Heart left ventricle (tissue), 16 donors: ENCODE measurements at regions not wholly inside any gene's neighbourhood (a gene's known extent, or its start where the extent isn't known, plus 50 kb on each side); places are given as distances from the start of the nearest gene placed in this dataset.
"Not testable (repeated sequence)": the region's sequence is repeated elsewhere in the genome, so short reads cannot be mapped to it uniquely, and the experiment has no call there.

Experiments used
- ATAC-seq, 4 donors: fragments of 200-7000 bp; cut with Tn5 transposase; one replicate each; pipeline ENCODE4 v1.9.1; 2020 to 2022; ENCODE audit warnings: moderate library complexity in 4 of 4, mild to moderate bottlenecking in 3 of 4, moderate number of reproducible peaks in 1 of 4
- DNase-seq, 5 donors: peaks; one replicate each; pipeline ENCODE4 v3.0.0-alpha.2; 2020
- H3K27ac ChIP-seq, 12 donors: fragments of 200-600 bp; sonication (generic) in 4 of 12; one replicate each; pipeline versions ENCODE4 v1.5.0 to v1.8.0; 2016 to 2022; ENCODE audit warnings: mild to moderate bottlenecking in 2 of 12
- H3K27me3 ChIP-seq, 9 donors: fragments of 200-600 bp; sonication (generic) in 2 of 9; one replicate each; pipeline versions ENCODE4 v1.5.1 to v1.8.0; 2016 to 2022; ENCODE audit warnings: mild to moderate bottlenecking in 3 of 9
- H3K36me3 ChIP-seq, 9 donors: fragments of 200-600 bp; sonication (generic) in 2 of 9; one replicate each; pipeline versions ENCODE4 v1.5.0 to v1.8.0; 2018 to 2022; ENCODE audit warnings: mild to moderate bottlenecking in 2 of 9
- H3K4me1 ChIP-seq, 12 donors: fragments of 200-600 bp; sonication (generic) in 4 of 12; one replicate each; pipeline versions ENCODE4 v1.5.0 to v1.8.0; 2016 to 2022; ENCODE audit warnings: mild to moderate bottlenecking in 3 of 12
- H3K4me3 ChIP-seq, 12 donors: fragments of 200-600 bp; sonication (generic) in 4 of 12; one replicate each; pipeline versions ENCODE4 v1.5.0 to v1.8.0; 2017 to 2022; ENCODE audit warnings: mild to moderate bottlenecking in 9 of 12, moderate library complexity in 4 of 12
- H3K9me3 ChIP-seq, 12 donors: fragments of 200-600 bp; sonication (generic) in 4 of 12; one replicate each; pipeline versions ENCODE4 v1.5.0 to v1.8.0; 2016 to 2022; ENCODE audit warnings: mild to moderate bottlenecking in 1 of 12
- POLR2A ChIP-seq, 2 donors: fragments of 450-650 bp; IDR thresholded peaks; one replicate each; pipeline ENCODE4 v1.6.1; 2017; ENCODE audit warnings: antibody characterized with exemption in 2 of 2, mild to moderate bottlenecking in 2 of 2, moderate library complexity in 2 of 2
- WGBS, 4 donors: extraction: QIAGEN DNeasy Blood & Tissue Kit in 2 of 4; methylation state at CpG; one replicate each; pipeline versions ENCODE4 v1.1.5 to v1.1.7; 2013 to 2018; 5-methylcytosine and 5-hydroxymethylcytosine counted together
- intact Hi-C, 10 donors: fragments of 100-400 bp; cut with DNase I; formaldehyde crosslinking; loops; one replicate each; pipeline versions ENCODE4 v1.11.1 to v1.14.2; 2022
- TF ChIP-seq, protein P1 (sequence below), 12 donors: fragments of 200-600 bp; sonication (generic) in 4 of 12; IDR thresholded peaks; one replicate each; pipeline versions ENCODE4 v1.5.0 to v1.8.0; 2018 to 2022; ENCODE audit warnings: antibody characterized with exemption in 12 of 12, mild to moderate bottlenecking in 5 of 12
- donor health status: ischemic (EF 13 %, LVEDD 7.1; RV severe dilation, severe dysfunction).
- donor health status: healthy with polysubstance abuse.
- donor health status: DM: no; HTN: yes; CAD: no.
- donor health status: DM: no; HTN: no; CAD: no.
- donor health status: ischemic (EF 25% LVEDD 6.9; RV normal size, moderate dysfunction).
- donor health status: ischemic (EF 25% LVEDD 5.7; RV mildly dilated, moderate dysfunction).
- donor health status: healthy.
- donor health status: DM: yes; HTN: yes; CAD: no.
- donor health status: ischemic (EF 35%, LVEDD 5.7; RV mildly dilated, moderate dysfunction).
- donor health status: nonischemic (EF 11% LVEDD 7.7; RV severe dilation, severe dysfunction).
- donor health status: DM: yes; HTN: yes; CAD: no.
- donor health status: PGD.
- donor health status: ischemic (EF 29% LVEDD 5.4; RV normal size, mild dysfunction).
- donor health status: nonischemic (EF 23%, LVEDD 6.1; RV moderate dilation, normal function).

DNA sequence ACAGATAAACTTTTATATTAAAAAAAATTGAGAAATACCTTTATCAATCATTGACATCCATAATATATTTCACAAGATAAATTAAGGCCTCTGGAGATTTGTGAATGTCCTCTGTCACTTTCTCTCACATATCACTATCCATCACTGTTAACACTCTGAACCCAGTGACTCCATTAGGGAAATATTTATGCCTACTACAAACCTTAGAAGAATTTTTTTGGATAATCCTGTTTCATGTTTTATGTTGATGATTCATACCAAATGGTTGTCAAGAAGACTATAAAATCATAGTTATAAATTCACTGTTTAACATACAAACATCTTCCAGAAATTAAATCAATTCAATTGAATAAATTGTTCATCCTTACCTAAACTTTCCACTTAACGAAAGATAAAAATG lies 357.6 kb upstream of the CDH10 start:
- DNase-seq (no peak), ATAC-seq (no peak)
- H3K36me3 ChIP-seq = no peaks in the 10 kb centered on the region
- TF ChIP-seq, protein P1, sequence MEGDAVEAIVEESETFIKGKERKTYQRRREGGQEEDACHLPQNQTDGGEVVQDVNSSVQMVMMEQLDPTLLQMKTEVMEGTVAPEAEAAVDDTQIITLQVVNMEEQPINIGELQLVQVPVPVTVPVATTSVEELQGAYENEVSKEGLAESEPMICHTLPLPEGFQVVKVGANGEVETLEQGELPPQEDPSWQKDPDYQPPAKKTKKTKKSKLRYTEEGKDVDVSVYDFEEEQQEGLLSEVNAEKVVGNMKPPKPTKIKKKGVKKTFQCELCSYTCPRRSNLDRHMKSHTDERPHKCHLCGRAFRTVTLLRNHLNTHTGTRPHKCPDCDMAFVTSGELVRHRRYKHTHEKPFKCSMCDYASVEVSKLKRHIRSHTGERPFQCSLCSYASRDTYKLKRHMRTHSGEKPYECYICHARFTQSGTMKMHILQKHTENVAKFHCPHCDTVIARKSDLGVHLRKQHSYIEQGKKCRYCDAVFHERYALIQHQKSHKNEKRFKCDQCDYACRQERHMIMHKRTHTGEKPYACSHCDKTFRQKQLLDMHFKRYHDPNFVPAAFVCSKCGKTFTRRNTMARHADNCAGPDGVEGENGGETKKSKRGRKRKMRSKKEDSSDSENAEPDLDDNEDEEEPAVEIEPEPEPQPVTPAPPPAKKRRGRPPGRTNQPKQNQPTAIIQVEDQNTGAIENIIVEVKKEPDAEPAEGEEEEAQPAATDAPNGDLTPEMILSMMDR (IDR thresholded peaks at IDR 0.05) = no peak
- TF ChIP-seq POLR2A (IDR thresholded peaks at IDR 0.05) = no peak
- intact Hi-C loops = no loop called here
- H3K4me1 ChIP-seq = no peaks in the 10 kb centered on the region
- H3K4me3 ChIP-seq = no peak overlapping the region
- WGBS, 4 donors = 78 to 88% (median 84%) methylated on average over 1 of the region's 1 CpG
- no peaks in the 10 kb centered on the region for H3K27me3 ChIP-seq
- H3K27ac ChIP-seq = no peak overlapping the region
- peaks cover 0 to 3% (median 0%) of the 10 kb centered on the region in 12 donors for H3K9me3 ChIP-seq

- H3K9me3 ChIP-seq = peaks cover 0 to 19% (median 2%) of the 10 kb centered on the region in 12 donors
- DNase-seq (no peak), ATAC-seq (no peak)
- H3K27ac ChIP-seq = no peak overlapping the region
- no peak for TF ChIP-seq POLR2A (IDR thresholded peaks at IDR 0.05)
- TF ChIP-seq, protein P1 (IDR thresholded peaks at IDR 0.05) = no peak
- no peak overlapping the region for H3K4me3 ChIP-seq
- H3K4me1 ChIP-seq = no peaks in the 10 kb centered on the region
- WGBS, 4 donors = 76 to 85% (median 80%) methylated on average over 2 of the region's 2 CpGs
- H3K36me3 ChIP-seq = no peaks in the 10 kb centered on the region
- H3K27me3 ChIP-seq = no peaks in the 10 kb centered on the region
- intact Hi-C loops = no loop called here
Measured at GRCh38 chr5:24999732-25000131, 355.0 kb upstream of the CDH10 start.

GRCh38 chr5:24998641-24999040 lies 353.9 kb upstream of the CDH10 start:
- H3K4me1 ChIP-seq = no peaks in the 10 kb centered on the region
- TF ChIP-seq, protein P1 (IDR thresholded peaks at IDR 0.05) = no peak
- no peak for TF ChIP-seq POLR2A (IDR thresholded peaks at IDR 0.05)
- H3K9me3 ChIP-seq = peaks cover 0 to 28% (median 2%) of the 10 kb centered on the region in 12 donors
- DNase-seq (no peak), ATAC-seq (no peak)
- H3K36me3 ChIP-seq = no peaks in the 10 kb centered on the region
- no peaks in the 10 kb centered on the region for H3K27me3 ChIP-seq
- H3K4me3 ChIP-seq = no peak overlapping the region
- intact Hi-C loops = no loop called here
- 42 to 69% (median 60%) methylated on average over 2 of the region's 2 CpGs for WGBS, 4 donors
- H3K27ac ChIP-seq = no peak overlapping the region

DNA sequence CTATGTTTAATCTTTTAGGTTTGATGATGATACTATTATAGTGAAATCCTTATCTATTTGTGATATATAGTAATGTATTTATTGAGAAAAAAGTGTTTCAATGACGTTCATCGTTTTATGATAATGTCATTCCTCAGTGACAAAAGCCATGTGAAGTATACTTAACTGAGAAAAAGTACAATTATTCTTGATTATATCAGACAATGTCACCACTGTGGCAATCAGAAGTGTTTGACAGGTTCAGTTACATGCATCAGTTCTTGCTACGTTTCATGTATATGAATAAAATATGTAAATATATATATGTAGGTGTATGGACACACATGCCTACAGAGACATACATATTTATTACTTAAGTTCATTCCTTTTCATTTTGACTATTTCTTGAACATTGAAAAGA lies 341.5 kb upstream of the CDH10 start:
- intact Hi-C loops = no loop called here
- 75 to 80% (median 79%) methylated on average over 3 of the region's 3 CpGs for WGBS, 4 donors

GRCh38 chr5:24978552-24978951 lies 333.8 kb upstream of the CDH10 start:
- ATAC-seq, H3K27ac ChIP-seq, DNase-seq, H3K9me3 ChIP-seq, H3K27me3 ChIP-seq, intact Hi-C loops, H3K36me3 ChIP-seq, H3K4me1 ChIP-seq, H3K4me3 ChIP-seq: not testable (repeated sequence)
- 83 to 85% (median 84%) methylated on average over 3 of the region's 3 CpGs for WGBS, 4 donors

More for the DNA sequence above, 341.5 kb upstream of the CDH10 start:
- no peak for DNase-seq
- no peak overlapping the region for H3K4me3 ChIP-seq
- TF ChIP-seq POLR2A (IDR thresholded peaks at IDR 0.05) = no peak
- TF ChIP-seq, protein P1 (IDR thresholded peaks at IDR 0.05) = no peak
- H3K4me1 ChIP-seq = no peaks in the 10 kb centered on the region
- ATAC-seq = no peak
- no peaks in the 10 kb centered on the region for H3K27me3 ChIP-seq
- peaks cover 0 to 5% (median 0%) of the 10 kb centered on the region in 12 donors for H3K9me3 ChIP-seq
- H3K27ac ChIP-seq = no peak overlapping the region
- H3K36me3 ChIP-seq = no peaks in the 10 kb centered on the region
